Femur (tissue), 1 donor: ENCODE measurements at regions not wholly inside any gene's neighbourhood (a gene's known extent, or its start where the extent isn't known, plus 50 kb on each side); places are given as distances from the start of the nearest gene placed in this dataset.
"Not testable (repeated sequence)": the region's sequence is repeated elsewhere in the genome, so short reads cannot be mapped to it uniquely, and the experiment has no call there.

Source experiments
- DNase-seq: peaks from one replicate; pipeline ENCODE4 v3.0.0-alpha.2; 2017

GRCh38 chr5:164220522-164220921 is 715.1 kb downstream of the MAT2B start:
- DNase-seq: no peak

DNA sequence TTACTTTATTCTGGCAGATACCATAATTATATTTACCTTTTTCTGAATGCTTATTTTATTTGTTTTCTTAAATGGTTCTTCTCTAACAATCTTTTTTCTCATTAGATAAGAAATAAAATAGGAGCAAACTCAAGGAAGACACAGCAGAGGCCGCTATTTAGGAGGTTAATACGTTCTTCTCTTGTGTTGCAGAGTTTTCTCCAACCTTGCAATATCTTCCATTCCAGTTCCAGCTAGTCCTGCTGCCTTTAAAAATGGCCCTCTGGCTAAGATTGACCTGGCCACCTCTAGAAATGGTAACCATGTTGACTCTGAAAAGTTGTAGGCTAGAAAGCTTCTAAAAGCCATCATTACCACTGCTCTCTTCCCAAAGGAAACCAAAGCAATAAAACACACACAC is 718.8 kb downstream of the MAT2B start:
- no peak for DNase-seq

GRCh38 chr5:164224772-164225171 is 719.4 kb downstream of the MAT2B start:
- DNase-seq: no peak

DNA sequence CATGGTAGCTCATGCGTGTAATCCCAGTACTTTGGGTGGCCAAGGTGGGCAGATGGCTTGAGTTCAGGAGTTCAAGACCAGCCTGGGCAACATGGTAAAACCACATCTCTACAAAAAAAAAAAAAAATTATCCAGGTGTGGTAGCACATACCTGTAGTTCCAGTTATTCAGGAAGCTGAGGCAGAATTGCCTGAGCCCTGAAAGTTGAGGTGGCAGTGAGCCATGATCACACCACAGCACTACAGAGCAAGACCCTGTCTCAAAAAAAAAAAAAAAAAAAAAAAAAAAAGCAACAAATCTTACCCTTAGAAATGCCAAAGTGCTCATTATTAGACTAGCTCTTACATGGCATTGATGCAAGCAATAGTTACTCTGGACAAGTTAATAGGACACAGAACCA is 724.9 kb downstream of the MAT2B start:
- DNase-seq: no peak

DNA sequence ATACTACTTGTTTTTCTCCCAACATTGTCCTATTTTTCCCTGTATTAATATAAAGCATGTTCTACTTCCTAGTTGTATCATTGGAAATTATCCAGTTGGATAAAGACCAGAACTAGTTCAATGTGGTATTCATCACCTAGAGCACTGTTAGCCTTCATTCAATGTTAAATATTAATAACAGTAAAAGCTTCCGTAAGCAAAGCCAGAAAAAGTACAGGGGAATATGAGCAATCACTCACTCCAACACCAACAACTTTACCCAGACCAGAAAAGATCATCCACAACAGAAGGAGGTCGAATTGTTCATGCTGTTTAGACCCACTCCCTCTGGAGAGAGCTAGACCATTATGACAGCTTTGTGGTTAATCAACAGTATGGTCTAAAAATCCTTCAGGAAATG is 728.4 kb downstream of the MAT2B start:
- DNase-seq: no peak

GRCh38 chr5:164234321-164234720 is 728.9 kb downstream of the MAT2B start:
- no peak for DNase-seq

DNA sequence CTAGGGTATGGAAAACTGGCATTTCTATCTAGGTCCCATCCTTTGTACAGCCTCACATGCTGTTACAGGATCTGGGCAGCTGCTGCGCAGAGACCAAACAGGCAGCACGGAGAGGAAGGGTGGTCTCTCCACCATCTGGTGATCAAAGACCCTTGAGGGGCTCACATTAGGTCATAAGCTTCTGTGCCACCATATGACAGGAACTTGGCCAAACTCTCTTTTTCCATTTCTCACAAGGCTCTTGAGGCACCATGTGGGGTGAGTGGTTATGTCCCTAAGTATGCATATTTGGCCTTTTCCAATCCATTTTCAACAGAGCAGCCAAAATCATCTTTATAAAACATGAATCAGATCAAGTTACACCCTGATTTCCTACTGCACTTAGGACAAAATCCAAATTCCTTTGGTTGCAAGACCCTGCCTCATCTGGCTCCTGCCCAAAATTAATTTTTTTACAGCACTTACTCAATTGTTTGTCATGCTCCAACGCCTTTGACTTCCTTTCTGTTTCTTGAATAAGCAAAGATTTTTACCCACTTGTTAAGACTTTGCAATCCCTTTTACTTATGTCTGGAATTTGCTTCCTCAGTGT is 730.0 kb downstream of the MAT2B start:
- peak; percentile 17 for DNase-seq

GRCh38 chr5:164237486-164237885 is 732.1 kb downstream of the MAT2B start:
- no peak for DNase-seq

DNA sequence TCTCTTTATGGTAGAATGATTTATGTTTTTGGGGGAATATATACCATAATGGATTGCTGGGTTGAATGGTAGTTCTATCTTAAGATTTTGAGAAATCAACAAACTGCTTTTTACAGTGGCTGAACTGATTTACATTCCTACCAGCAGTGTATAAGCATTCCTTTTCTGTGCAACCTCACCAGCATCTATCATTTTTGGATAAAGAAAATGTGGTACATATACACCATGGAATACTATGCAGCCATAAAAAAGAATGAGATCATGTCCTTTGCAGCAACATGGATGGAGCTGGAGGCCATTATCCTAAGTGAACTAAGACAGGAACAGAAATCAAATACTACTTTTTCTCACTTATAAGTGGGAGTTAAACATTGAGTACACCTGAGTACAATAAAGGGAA is 746.4 kb downstream of the MAT2B start:
- DNase-seq: not testable (repeated sequence)

DNA sequence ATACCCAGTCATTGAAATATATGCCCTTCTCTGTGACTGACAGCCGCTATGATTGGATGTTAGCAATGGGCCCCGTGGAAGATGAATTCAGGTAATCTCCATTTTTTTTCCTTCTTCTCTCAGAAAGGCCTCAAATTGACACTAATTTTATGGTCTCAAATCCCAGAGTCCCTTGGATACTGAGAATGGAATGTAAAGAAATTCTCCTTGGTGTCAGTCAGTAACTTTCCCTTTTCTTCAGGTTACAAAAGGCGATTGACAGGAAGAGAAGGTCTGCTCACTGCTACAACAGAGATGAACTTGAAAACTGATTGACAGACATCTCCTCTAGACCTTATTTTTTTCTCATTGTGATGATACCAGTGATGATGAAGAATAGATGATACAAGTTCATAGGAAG is 748.3 kb downstream of the MAT2B start:
- no peak for DNase-seq

- DNase-seq: no peak
Measured at GRCh38 chr5:164255598-164256213, 750.3 kb downstream of the MAT2B start.

GRCh38 chr5:164256351-164256750 is 750.9 kb downstream of the MAT2B start:
- no peak for DNase-seq

DNA sequence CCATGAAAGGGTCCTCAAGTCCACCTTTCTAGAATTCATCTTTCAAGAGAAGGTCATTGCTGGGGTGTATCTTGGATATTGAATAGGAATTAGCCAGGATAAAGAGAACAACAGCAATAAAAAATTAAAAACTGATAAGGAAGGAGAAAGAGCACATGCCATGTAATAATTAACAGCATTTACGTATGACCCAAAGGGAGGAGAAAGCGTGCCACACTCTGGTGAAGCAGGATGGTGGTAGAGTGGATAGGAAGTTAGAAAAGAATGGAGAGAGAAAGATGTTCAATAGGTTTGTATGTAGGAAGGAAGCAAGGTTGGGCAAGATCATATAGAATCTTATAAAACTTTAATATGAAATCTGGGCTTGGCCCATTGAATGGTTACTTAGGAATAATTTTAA is 751.5 kb downstream of the MAT2B start:
- no peak for DNase-seq

DNA sequence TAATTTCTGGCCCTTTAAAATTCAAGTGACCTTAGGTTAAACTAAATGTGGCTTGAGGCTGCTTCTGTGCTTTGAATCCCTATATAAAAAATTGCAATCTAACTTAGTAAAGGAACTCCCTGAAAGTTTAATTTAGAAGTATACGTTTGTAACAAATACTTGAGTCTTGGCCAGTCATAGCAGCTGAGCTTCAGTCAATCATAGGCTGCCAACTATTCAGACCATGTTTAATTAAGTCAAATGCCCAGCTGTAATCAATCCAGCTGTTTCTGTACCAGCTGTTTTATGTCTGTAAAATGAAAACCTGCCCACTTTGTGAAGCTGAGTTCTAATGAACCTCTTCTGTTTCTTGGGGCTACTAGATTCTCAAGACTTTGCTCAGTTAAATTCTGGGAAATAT is 760.1 kb downstream of the MAT2B start:
- no peak for DNase-seq

DNA sequence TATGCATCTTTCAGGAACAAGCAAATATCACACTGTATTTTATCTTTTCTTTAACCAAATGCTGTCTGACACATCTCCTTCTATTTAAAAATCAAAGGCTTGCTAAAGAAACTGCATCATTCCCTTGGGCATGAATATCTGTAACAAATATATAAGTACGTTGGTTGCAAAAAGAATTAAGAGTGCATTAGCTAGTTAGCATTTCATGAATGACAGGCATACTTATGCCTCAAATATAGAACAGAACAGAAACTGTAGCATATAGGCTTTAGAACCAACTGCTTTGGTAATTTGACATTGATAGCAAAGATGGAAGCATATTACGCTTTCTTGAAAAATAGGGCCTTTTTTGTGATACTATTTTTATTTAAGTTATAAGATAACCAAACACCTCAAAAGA is 761.2 kb downstream of the MAT2B start:
- DNase-seq: no peak

DNA sequence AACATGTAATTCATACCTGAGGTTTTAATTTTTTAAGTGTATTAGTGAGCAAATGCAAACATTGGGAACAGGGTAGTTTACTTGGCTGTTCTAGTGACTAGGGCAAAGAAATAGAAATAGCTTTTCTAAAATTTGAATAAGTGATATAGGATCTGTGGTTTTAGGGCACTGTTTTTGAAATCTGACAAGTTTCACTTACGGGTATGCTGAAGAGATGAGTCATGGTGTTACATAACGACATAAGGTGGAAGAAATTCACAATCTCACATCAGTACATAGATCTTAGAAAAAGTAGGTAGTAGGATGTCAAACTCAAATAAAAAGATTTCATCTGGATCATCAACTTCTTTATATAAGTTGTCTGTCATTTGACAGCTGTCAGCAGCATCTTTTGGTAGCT is 772.3 kb downstream of the MAT2B start:
- no peak for DNase-seq

GRCh38 chr5:164289526-164289925 is 784.1 kb downstream of the MAT2B start:
- no peak for DNase-seq

DNA sequence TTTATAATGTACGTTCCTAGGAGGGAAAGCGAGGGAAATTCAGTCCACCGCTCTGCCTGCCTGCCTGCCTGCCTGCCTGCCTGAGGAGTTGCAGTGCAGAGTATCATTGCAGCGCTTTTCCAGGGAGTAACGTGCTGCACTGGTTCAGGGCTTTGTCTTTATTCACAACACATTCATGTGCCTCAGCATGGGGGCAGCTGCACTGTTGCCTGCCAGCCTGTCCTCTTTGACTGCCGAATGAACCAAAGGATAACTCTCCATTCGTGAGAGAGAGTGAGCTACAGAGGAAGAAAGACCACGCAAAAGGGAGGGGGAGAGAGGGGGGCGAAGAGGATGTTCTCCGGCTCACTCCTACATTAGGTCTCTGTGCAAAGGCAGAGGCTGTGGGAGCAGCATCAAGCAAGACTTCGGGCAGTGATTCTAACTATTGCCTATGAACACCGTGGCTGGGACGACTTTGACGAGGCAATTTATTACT is 791.2 kb downstream of the MAT2B start:
- DNase-seq: peak; percentile 28

- DNase-seq: no peak
Measured at GRCh38 chr5:164298165-164298564, 792.7 kb downstream of the MAT2B start.

DNA sequence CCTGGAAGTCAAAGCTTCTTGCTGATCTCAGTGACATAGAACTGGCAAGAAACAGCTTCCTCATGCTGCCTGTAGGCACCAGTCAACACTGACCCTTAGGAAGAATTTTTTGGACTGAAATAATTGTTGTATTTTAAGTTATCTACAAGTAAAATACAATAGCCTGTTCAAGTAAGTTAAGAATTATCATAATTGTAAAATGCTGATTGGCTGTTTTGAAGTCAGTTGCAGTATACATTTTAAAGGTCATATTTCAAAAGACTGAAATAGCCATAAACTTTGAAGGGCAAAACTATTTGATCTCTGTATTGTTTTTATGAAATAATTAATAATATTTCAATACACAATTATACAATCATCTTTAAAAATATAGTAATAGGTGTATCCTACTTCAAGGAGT is 794.9 kb downstream of the MAT2B start:
- no peak for DNase-seq

GRCh38 chr5:164301136-164301535 is 795.7 kb downstream of the MAT2B start:
- DNase-seq: no peak

DNA sequence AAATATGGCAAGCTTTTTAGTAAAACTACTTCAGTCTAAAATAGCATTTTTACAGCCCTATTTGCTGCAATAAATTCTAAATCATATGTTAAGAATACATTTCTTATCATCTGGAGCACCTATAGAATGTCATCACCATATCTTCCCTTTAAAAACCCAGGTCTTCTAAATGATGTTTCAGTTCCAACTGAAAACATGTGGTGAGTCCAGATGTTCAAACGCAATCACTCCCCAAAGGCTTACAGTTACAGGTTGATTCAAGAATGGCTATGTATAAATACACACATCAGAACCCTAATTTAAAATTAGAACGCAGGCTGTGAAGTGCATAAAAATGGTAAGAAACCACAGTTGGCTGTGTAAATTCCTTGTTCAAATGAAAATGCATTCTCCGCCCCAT is 796.3 kb downstream of the MAT2B start:
- DNase-seq: no peak

DNA sequence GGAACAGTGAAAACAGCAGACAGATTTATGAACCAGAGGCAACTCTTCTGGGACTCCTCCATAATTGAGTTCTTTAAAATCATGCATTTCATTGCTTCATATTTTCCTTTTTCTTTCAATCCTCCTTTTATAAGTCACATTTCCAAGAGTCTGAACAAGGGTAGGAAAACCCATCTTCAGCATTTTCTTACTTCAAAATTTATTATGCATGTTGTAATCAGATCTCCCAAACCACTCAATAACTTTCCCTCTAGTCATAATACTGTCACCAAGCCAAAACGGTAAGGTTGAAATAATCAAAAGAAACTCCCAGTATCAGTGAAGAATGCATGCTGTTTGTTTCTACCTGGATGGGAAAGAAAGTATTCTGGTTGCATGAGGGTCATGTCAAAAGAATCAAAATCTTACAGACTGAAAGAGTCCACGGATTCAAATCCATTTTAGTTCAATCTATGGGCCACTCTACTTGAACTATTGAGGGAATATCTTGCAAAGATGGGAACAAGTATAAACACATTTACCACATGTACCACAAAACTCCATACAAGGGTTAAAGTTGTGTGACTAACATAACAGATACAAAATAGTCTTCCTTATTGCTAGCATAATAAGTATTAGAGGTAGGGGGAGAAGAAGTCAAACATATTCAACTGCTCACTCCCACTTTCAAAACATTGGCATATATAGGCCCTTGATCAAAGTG is 797.3 kb downstream of the MAT2B start:
- no peak for DNase-seq

GRCh38 chr5:164303646-164304215 is 798.3 kb downstream of the MAT2B start:
- DNase-seq: no peak
